OCI-LY7 (cell line): ENCODE measurements at regions not wholly inside any gene's neighbourhood (a gene's known extent, or its start where the extent isn't known, plus 50 kb on each side); places are given as distances from the start of the nearest gene placed in this dataset.
A peak's percentile ranks its signal among the peaks of the same experiment; 100 is the strongest.

Experiments
- BruUV-seq: library from RNA; stranded (reverse); fragments of 400-500 nt; replicated peaks from 2 replicates; lab custom pipeline; 2021; lab: Mats Ljungman, UMichigan
- CTCF ChIA-PET: fragments of 300-600 bp; sonication (Branson Sonifier 250); formaldehyde crosslinking; loops from one replicate; lab custom pipeline; 2022; ENCODE audit warnings: antibody characterized with exemption; ENCODE audit not compliant: unreplicated experiment; lab: Charles Lee
- POLR2A ChIA-PET: fragments of 300-600 bp; sonication (Branson Sonifier 250); formaldehyde crosslinking; loops from one replicate; lab custom pipeline; 2022; ENCODE audit warnings: antibody characterized with exemption; lab: Charles Lee
- DNase-seq: peaks from one replicate; pipeline ENCODE4 v3.0.0-alpha.2; 2015; ENCODE audit warnings: low spot score
- H2AFZ ChIP-seq: fragments of 200-600 bp; sonication (generic), shearing (Covaris generic); 2 replicates; pipeline ENCODE4 v1.6.1; 2014; ENCODE audit warnings: mild to moderate bottlenecking, antibody characterized with exemption, low read length, moderate library complexity
- H3K27ac ChIP-seq: fragments of 200-600 bp; sonication (generic); 2 replicates; pipeline ENCODE4 v1.5.1; 2014; ENCODE audit warnings: mixed run types, low read depth, mild to moderate bottlenecking, moderate library complexity, low read length, inconsistent platforms; ENCODE audit not compliant: poor library complexity, severe bottlenecking
- H3K36me3 ChIP-seq: fragments of 200-600 bp; sonication (generic); 2 replicates; pipeline ENCODE4 v1.6.1; 2014; ENCODE audit warnings: mild to moderate bottlenecking, antibody characterized with exemption, low read length, moderate library complexity, mixed read lengths; ENCODE audit not compliant: insufficient read depth
- H3K4me1 ChIP-seq: fragments of 200-600 bp; sonication (generic); 2 replicates; pipeline ENCODE4 v1.5.1; 2014; ENCODE audit warnings: mild to moderate bottlenecking, low read length; ENCODE audit not compliant: insufficient read depth, poor library complexity, severe bottlenecking
- H3K4me2 ChIP-seq: fragments of 200-600 bp; sonication (generic); 2 replicates; pipeline ENCODE4 v1.6.1; 2014; ENCODE audit warnings: mild to moderate bottlenecking, low read length
- H3K4me3 ChIP-seq: fragments of 200-600 bp; sonication (generic); 2 replicates; pipeline ENCODE4 v1.5.1; 2014; ENCODE audit warnings: mild to moderate bottlenecking, low read depth, low read length; ENCODE audit not compliant: poor library complexity, severe bottlenecking
- H3K79me2 ChIP-seq: fragments of 200-600 bp; sonication (generic); 2 replicates; pipeline ENCODE4 v1.6.1; 2016; ENCODE audit warnings: low read depth, mild to moderate bottlenecking, low read length, moderate library complexity, mixed read lengths; ENCODE audit not compliant: insufficient read depth
- H3K9me2 ChIP-seq: fragments of 200-600 bp; sonication (generic); 2 replicates; pipeline ENCODE4 v1.6.1; 2016; ENCODE audit warnings: mild to moderate bottlenecking, low read length, mixed read lengths; ENCODE audit not compliant: insufficient read depth
- H3K9me3 ChIP-seq: fragments of 200-600 bp; sonication (generic); 2 replicates; pipeline ENCODE4 v1.6.1; 2014; ENCODE audit warnings: mild to moderate bottlenecking, mixed run types, low read length, mixed read lengths
- H4K20me1 ChIP-seq: fragments of 200-600 bp; sonication (generic); 2 replicates; pipeline ENCODE4 v1.6.1; 2014; ENCODE audit warnings: mild to moderate bottlenecking, antibody characterized with exemption, low read length, moderate library complexity, mixed read lengths; ENCODE audit not compliant: insufficient read depth
- CTCF ChIP-seq: fragments of 200-600 bp; sonication (generic); conservative IDR thresholded peaks from 2 replicates; pipeline ENCODE4 v1.5.1; 2014; ENCODE audit warnings: mild to moderate bottlenecking, antibody characterized with exemption, low read length, moderate library complexity, mixed read lengths
- EZH2phosphoT487 ChIP-seq: fragments of 200-600 bp; sonication (generic); IDR thresholded peaks from 2 replicates; pipeline ENCODE4 v1.6.1; 2018; ENCODE audit warnings: low read depth, borderline replicate concordance, mild to moderate bottlenecking, mixed run types, antibody characterized with exemption, low read length, moderate library complexity, mixed read lengths
- intact Hi-C: fragments of 100-400 bp; cut with micrococcal nuclease; formaldehyde crosslinking; loops from one replicate; pipeline ENCODE4 v1.10.0; 2022; ENCODE audit not compliant: unreplicated experiment

GRCh38 chrY:15592957-15593356 is 1068.6 kb downstream of the NLGN4Y start:
- Histone ChIP-seq H3K27ac (no peak overlapping the region), H4K20me1 (no peaks in the 10 kb centered on the region), H3K36me3 (no peaks in the 10 kb centered on the region), H3K4me2 (no peak overlapping the region), H3K9me2 (no peaks in the 10 kb centered on the region), H3K4me1 (peaks cover 9% of the 10 kb centered on the region), H3K79me2 (no peaks in the 10 kb centered on the region), H3K9me3 (no peaks in the 10 kb centered on the region), H3K4me3 (no peak overlapping the region), H2AFZ (no peak overlapping the region)
- CTCF ChIA-PET, result no interaction called here
- intact Hi-C loops, result no loop called here
- TF ChIP-seq CTCF, result no peak
- no peak for TF ChIP-seq EZH2phosphoT487
- POLR2A ChIA-PET, result no interaction called here
- no peak for DNase-seq
- BruUV-seq, result no TSS peak

GRCh38 chrY:15593476-15594160 is 1069.3 kb downstream of the NLGN4Y start:
- no peaks in the 10 kb centered on the region for H3K36me3 ChIP-seq
- H3K9me2 ChIP-seq, result no peaks in the 10 kb centered on the region
- H2AFZ ChIP-seq, result no peak overlapping the region
- no peak overlapping the region for H3K4me3 ChIP-seq
- peaks cover 9% of the 10 kb centered on the region for H3K4me1 ChIP-seq
- ChIA-PET CTCF (no interaction called here), POLR2A (no interaction called here)
- TF ChIP-seq CTCF (no peak), EZH2phosphoT487 (no peak)
- no peaks in the 10 kb centered on the region for H4K20me1 ChIP-seq
- no peak overlapping the region for H3K27ac ChIP-seq
- H3K9me3 ChIP-seq, result no peaks in the 10 kb centered on the region
- H3K4me2 ChIP-seq, result no peak overlapping the region
- BruUV-seq, result no TSS peak
- no peaks in the 10 kb centered on the region for H3K79me2 ChIP-seq
- intact Hi-C loops, result no loop called here
- DNase-seq, result no peak

GRCh38 chrY:15594179-15594578 is 1069.8 kb downstream of the NLGN4Y start:
- Histone ChIP-seq H3K79me2 (no peaks in the 10 kb centered on the region), H3K36me3 (no peaks in the 10 kb centered on the region), H3K9me3 (no peaks in the 10 kb centered on the region), H3K4me3 (no peak overlapping the region), H4K20me1 (no peaks in the 10 kb centered on the region), H2AFZ (no peak overlapping the region), H3K9me2 (no peaks in the 10 kb centered on the region), H3K27ac (no peak overlapping the region), H3K4me1 (peaks cover 9% of the 10 kb centered on the region), H3K4me2 (no peak overlapping the region)
- intact Hi-C loops, result no loop called here
- TF ChIP-seq CTCF, result peak; percentile 69
- TF ChIP-seq EZH2phosphoT487, result no peak
- CTCF ChIA-PET, result no interaction called here
- DNase-seq, result peak; percentile 39
- BruUV-seq, result no TSS peak
- POLR2A ChIA-PET, result no interaction called here
